Neural cell (in vitro differentiated cells): ENCODE measurements at regions not wholly inside any gene's neighbourhood (a gene's known extent, or its start where the extent isn't known, plus 50 kb on each side); places are given as distances from the start of the nearest gene placed in this dataset.

Experiments used
- H2AFZ ChIP-seq: fragments of 200-600, 300-800 bp; sonication (generic), shearing (Covaris generic); 2 replicates; pipeline ENCODE4 v1.6.0; 2014; ENCODE audit warnings: low read depth, mild to moderate bottlenecking, antibody characterized with exemption, low read length, moderate library complexity
- H3F3A ChIP-seq: fragments of 200-600 bp; shearing (Covaris generic); 2 replicates; pipeline ENCODE4 v1.6.1; 2016; ENCODE audit warnings: mild to moderate bottlenecking, moderate library complexity, mixed read lengths, antibody characterized with exemption, low read length; ENCODE audit not compliant: insufficient read depth, poor library complexity, severe bottlenecking
- H3K27ac ChIP-seq: fragments of 200-600, 300-800 bp; sonication (generic), shearing (Covaris generic); 2 replicates; pipeline ENCODE4 v1.5.1; 2014; ENCODE audit warnings: mild to moderate bottlenecking, low read length, moderate library complexity
- H3K27me3 ChIP-seq: fragments of 300-800, 200-600 bp; sonication (generic), shearing (Covaris generic); 2 replicates; pipeline ENCODE4 v1.6.0; 2014; ENCODE audit warnings: mild to moderate bottlenecking, low read depth, low read length, moderate library complexity; ENCODE audit not compliant: insufficient read depth
- H3K36me3 ChIP-seq: fragments of 300-800, 200-600 bp; sonication (generic), shearing (Covaris generic); 2 replicates; pipeline ENCODE4 v1.5.1; 2014; ENCODE audit warnings: mild to moderate bottlenecking, antibody characterized with exemption, low read length, moderate library complexity; ENCODE audit not compliant: insufficient read depth
- H3K4me2 ChIP-seq: fragments of 300-800, 200-600 bp; sonication (generic), shearing (Covaris generic); 2 replicates; pipeline ENCODE4 v1.6.0; 2014; ENCODE audit warnings: mild to moderate bottlenecking, low read length
- H3K4me3 ChIP-seq: fragments of 300-800, 200-600 bp; sonication (generic), shearing (Covaris generic); 2 replicates; pipeline ENCODE4 v1.5.1; 2014; ENCODE audit warnings: mild to moderate bottlenecking, low read length, moderate library complexity
- H3K79me2 ChIP-seq: fragments of 200-600 bp; shearing (Covaris generic); replicated peaks from 2 replicates; pipeline ENCODE4 v1.6.0; 2014; ENCODE audit warnings: mild to moderate bottlenecking, low read length, moderate library complexity; ENCODE audit not compliant: insufficient read depth
- H3K9ac ChIP-seq: fragments of 300-800, 200-600 bp; sonication (generic), shearing (Covaris generic); 2 replicates; pipeline ENCODE4 v1.6.1; 2016; ENCODE audit warnings: mild to moderate bottlenecking, low read length, mixed read lengths
- H3K9me2 ChIP-seq: fragments of 200-600 bp; shearing (Covaris generic); 2 replicates; pipeline ENCODE4 v1.6.1; 2016; ENCODE audit warnings: mild to moderate bottlenecking, low read length, mixed read lengths; ENCODE audit not compliant: insufficient read depth
- H3K9me3 ChIP-seq: fragments of 200-600, 300-800 bp; sonication (generic), shearing (Covaris generic); 2 replicates; pipeline ENCODE4 v1.6.1; 2016; ENCODE audit warnings: mild to moderate bottlenecking, mixed run types, low read length, moderate library complexity, mixed read lengths
- H4K20me1 ChIP-seq: fragments of 200-600 bp; shearing (Covaris generic); 2 replicates; pipeline ENCODE4 v1.6.1; 2016; ENCODE audit warnings: mild to moderate bottlenecking, mixed run types; ENCODE audit not compliant: insufficient read depth
- EP300 ChIP-seq: fragments of 450-650 bp; conservative IDR thresholded peaks from 2 replicates; pipeline ENCODE4 v1.6.1; 2014; ENCODE audit warnings: antibody characterized with exemption, mild to moderate bottlenecking, moderate library complexity; ENCODE audit not compliant: poor library complexity, severe bottlenecking
- EZH2 ChIP-seq: fragments of 200-600, 300-800 bp; shearing (Covaris generic), sonication (generic); IDR thresholded peaks from 2 replicates; pipeline ENCODE4 v1.6.1; 2014; ENCODE audit warnings: antibody characterized with exemption, low read length, borderline replicate concordance, mild to moderate bottlenecking; ENCODE audit not compliant: insufficient read depth, poor library complexity, severe bottlenecking
- MXI1 ChIP-seq: fragments of 450-650 bp; conservative IDR thresholded peaks from 2 replicates; pipeline ENCODE4 v1.6.1; 2014; ENCODE audit warnings: antibody characterized with exemption, mild to moderate bottlenecking; ENCODE audit not compliant: poor library complexity, severe bottlenecking
- POLR2AphosphoS5 ChIP-seq: IDR thresholded peaks from 2 replicates; pipeline ENCODE4 v1.6.1; 2012
- SMC3 ChIP-seq: fragments of 450-650 bp; conservative IDR thresholded peaks from 2 replicates; pipeline ENCODE4 v1.6.1; 2014; ENCODE audit warnings: antibody characterized with exemption, mild to moderate bottlenecking, moderate library complexity; ENCODE audit not compliant: poor library complexity
- TAF1 ChIP-seq: IDR thresholded peaks from 2 replicates; pipeline ENCODE4 v1.6.1; 2012; ENCODE audit warnings: low read depth
- TF ChIP-seq, protein P1 (sequence below): IDR thresholded peaks from 2 replicates; pipeline ENCODE4 v1.6.1; 2012; ENCODE audit warnings: borderline replicate concordance
- TF ChIP-seq, protein P2 (sequence below): fragments of 450-650 bp; IDR thresholded peaks from 2 replicates; pipeline ENCODE4 v1.5.1; 2014; ENCODE audit warnings: antibody characterized with exemption, mild to moderate bottlenecking, moderate library complexity; ENCODE audit not compliant: poor library complexity, severe bottlenecking

DNA sequence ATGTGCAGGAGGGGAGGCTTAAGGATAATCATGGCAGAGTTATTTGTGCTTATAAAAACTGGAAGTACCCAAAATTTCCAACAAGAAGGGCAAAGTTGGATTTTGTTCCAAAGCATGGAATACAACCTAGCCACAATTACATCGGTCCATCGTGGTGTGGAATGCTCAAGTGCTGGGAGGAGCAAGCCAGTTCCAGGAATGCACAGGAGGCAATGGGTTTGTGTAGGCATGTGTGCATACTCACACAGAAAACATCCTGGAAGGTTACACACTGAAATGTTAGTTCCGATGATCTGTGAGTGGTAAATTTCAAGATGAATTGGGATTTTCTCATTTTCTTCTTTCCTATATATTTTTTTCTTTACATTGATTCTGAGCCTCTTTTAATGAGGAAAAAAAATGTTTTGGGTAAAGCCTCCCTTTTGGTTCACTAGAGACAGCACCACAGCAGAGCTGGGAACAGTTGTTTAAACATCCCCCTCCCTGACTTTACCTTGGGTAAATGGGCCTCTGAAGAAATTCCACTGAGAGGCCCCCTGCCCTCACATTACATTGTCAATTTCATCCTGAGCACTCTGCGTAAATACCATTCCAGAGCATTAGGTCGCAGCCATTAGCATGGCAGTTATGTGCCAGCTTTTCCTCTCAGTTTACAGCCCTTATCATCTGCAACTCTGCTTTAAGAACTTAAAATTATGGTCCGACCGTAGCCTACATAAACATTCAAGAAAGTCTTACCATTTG lies 122.0 kb downstream of the UQCRFS1 start:
- no peak overlapping the region for H2AFZ ChIP-seq
- no peaks in the 10 kb centered on the region for H3K9me2 ChIP-seq
- no peaks in the 10 kb centered on the region for H3K79me2 ChIP-seq
- H3K27me3 ChIP-seq: no peaks in the 10 kb centered on the region
- H3K9me3 ChIP-seq: no peaks in the 10 kb centered on the region
- no peak overlapping the region for H3K4me2 ChIP-seq
- H3F3A ChIP-seq: no peaks in the 10 kb centered on the region
- no peaks in the 10 kb centered on the region for H3K36me3 ChIP-seq
- H3K4me3 ChIP-seq: no peak overlapping the region
- no peaks in the 10 kb centered on the region for H4K20me1 ChIP-seq
- TF ChIP-seq MXI1 (no peak), TAF1 (no peak), SMC3 (no peak), EP300 (peak; percentile 19), POLR2AphosphoS5 (peak; percentile 30), EZH2 (no peak)
- TF ChIP-seq, protein P1, sequence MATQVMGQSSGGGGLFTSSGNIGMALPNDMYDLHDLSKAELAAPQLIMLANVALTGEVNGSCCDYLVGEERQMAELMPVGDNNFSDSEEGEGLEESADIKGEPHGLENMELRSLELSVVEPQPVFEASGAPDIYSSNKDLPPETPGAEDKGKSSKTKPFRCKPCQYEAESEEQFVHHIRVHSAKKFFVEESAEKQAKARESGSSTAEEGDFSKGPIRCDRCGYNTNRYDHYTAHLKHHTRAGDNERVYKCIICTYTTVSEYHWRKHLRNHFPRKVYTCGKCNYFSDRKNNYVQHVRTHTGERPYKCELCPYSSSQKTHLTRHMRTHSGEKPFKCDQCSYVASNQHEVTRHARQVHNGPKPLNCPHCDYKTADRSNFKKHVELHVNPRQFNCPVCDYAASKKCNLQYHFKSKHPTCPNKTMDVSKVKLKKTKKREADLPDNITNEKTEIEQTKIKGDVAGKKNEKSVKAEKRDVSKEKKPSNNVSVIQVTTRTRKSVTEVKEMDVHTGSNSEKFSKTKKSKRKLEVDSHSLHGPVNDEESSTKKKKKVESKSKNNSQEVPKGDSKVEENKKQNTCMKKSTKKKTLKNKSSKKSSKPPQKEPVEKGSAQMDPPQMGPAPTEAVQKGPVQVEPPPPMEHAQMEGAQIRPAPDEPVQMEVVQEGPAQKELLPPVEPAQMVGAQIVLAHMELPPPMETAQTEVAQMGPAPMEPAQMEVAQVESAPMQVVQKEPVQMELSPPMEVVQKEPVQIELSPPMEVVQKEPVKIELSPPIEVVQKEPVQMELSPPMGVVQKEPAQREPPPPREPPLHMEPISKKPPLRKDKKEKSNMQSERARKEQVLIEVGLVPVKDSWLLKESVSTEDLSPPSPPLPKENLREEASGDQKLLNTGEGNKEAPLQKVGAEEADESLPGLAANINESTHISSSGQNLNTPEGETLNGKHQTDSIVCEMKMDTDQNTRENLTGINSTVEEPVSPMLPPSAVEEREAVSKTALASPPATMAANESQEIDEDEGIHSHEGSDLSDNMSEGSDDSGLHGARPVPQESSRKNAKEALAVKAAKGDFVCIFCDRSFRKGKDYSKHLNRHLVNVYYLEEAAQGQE: no peak
- TF ChIP-seq, protein P2, sequence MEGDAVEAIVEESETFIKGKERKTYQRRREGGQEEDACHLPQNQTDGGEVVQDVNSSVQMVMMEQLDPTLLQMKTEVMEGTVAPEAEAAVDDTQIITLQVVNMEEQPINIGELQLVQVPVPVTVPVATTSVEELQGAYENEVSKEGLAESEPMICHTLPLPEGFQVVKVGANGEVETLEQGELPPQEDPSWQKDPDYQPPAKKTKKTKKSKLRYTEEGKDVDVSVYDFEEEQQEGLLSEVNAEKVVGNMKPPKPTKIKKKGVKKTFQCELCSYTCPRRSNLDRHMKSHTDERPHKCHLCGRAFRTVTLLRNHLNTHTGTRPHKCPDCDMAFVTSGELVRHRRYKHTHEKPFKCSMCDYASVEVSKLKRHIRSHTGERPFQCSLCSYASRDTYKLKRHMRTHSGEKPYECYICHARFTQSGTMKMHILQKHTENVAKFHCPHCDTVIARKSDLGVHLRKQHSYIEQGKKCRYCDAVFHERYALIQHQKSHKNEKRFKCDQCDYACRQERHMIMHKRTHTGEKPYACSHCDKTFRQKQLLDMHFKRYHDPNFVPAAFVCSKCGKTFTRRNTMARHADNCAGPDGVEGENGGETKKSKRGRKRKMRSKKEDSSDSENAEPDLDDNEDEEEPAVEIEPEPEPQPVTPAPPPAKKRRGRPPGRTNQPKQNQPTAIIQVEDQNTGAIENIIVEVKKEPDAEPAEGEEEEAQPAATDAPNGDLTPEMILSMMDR: no peak
- H3K27ac ChIP-seq: no peak overlapping the region
- H3K9ac ChIP-seq: no peak overlapping the region

DNA sequence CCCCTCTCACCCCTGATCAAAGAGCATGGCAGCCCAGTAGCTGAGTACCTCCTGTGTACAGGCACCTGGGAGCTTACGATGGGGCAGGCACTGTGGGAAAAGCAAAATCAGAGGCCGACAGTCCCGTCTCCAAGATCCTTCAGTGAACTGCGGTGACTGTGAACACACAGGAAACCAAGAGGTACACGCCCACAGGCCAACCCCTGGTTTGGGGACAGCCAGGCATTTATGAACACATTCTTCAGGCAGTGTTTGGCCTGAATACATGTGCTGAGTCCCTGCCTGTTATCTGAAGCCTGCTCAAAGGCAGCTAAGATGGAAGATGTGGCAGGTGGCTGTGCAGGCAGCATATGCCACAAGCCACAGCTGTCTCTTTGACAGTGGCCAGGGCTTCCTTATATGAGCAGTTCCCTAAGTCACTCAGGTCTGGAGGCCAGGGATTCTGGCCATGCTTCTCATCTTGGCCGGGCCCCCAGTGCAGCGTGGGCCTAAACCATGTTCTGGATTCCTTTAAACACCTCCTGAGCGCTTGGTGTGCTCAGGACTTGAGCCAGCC lies 123.6 kb downstream of the UQCRFS1 start:
- no peak overlapping the region for H3K4me2 ChIP-seq
- H3K79me2 ChIP-seq: no peaks in the 10 kb centered on the region
- H2AFZ ChIP-seq: no peak overlapping the region
- H3K9ac ChIP-seq: no peak overlapping the region
- no peaks in the 10 kb centered on the region for H3K27me3 ChIP-seq
- no peak overlapping the region for H3K27ac ChIP-seq
- no peaks in the 10 kb centered on the region for H3F3A ChIP-seq
- no peak overlapping the region for H3K4me3 ChIP-seq
- TF ChIP-seq EZH2: no peak
- TF ChIP-seq TAF1: no peak
- TF ChIP-seq POLR2AphosphoS5: no peak
- TF ChIP-seq MXI1: no peak
- TF ChIP-seq, protein P1: no peak
- no peaks in the 10 kb centered on the region for H3K9me3 ChIP-seq
- H3K36me3 ChIP-seq: no peaks in the 10 kb centered on the region
- no peaks in the 10 kb centered on the region for H4K20me1 ChIP-seq
- H3K9me2 ChIP-seq: no peaks in the 10 kb centered on the region
